OCI-LY7 (cell line): ENCODE measurements at regions not wholly inside any gene's neighbourhood (a gene's known extent, or its start where the extent isn't known, plus 50 kb on each side); places are given as distances from the start of the nearest gene placed in this dataset.

Experiments
- BruUV-seq: library from RNA; stranded (reverse); fragments of 400-500 nt; replicated peaks from 2 replicates; lab custom pipeline; 2021; lab: Mats Ljungman, UMichigan
- CTCF ChIA-PET: fragments of 300-600 bp; sonication (Branson Sonifier 250); formaldehyde crosslinking; loops from one replicate; lab custom pipeline; 2022; ENCODE audit warnings: antibody characterized with exemption; ENCODE audit not compliant: unreplicated experiment; lab: Charles Lee
- POLR2A ChIA-PET: fragments of 300-600 bp; sonication (Branson Sonifier 250); formaldehyde crosslinking; loops from one replicate; lab custom pipeline; 2022; ENCODE audit warnings: antibody characterized with exemption; lab: Charles Lee
- DNase-seq: peaks from one replicate; pipeline ENCODE4 v3.0.0-alpha.2; 2015; ENCODE audit warnings: low spot score
- H2AFZ ChIP-seq: fragments of 200-600 bp; sonication (generic), shearing (Covaris generic); 2 replicates; pipeline ENCODE4 v1.6.1; 2014; ENCODE audit warnings: mild to moderate bottlenecking, antibody characterized with exemption, low read length, moderate library complexity
- H3K27ac ChIP-seq: fragments of 200-600 bp; sonication (generic); 2 replicates; pipeline ENCODE4 v1.5.1; 2014; ENCODE audit warnings: mixed run types, low read depth, mild to moderate bottlenecking, moderate library complexity, low read length, inconsistent platforms; ENCODE audit not compliant: poor library complexity, severe bottlenecking
- H3K36me3 ChIP-seq: fragments of 200-600 bp; sonication (generic); 2 replicates; pipeline ENCODE4 v1.6.1; 2014; ENCODE audit warnings: mild to moderate bottlenecking, antibody characterized with exemption, low read length, moderate library complexity, mixed read lengths; ENCODE audit not compliant: insufficient read depth
- H3K4me1 ChIP-seq: fragments of 200-600 bp; sonication (generic); 2 replicates; pipeline ENCODE4 v1.5.1; 2014; ENCODE audit warnings: mild to moderate bottlenecking, low read length; ENCODE audit not compliant: insufficient read depth, poor library complexity, severe bottlenecking
- H3K4me2 ChIP-seq: fragments of 200-600 bp; sonication (generic); 2 replicates; pipeline ENCODE4 v1.6.1; 2014; ENCODE audit warnings: mild to moderate bottlenecking, low read length
- H3K4me3 ChIP-seq: fragments of 200-600 bp; sonication (generic); 2 replicates; pipeline ENCODE4 v1.5.1; 2014; ENCODE audit warnings: mild to moderate bottlenecking, low read depth, low read length; ENCODE audit not compliant: poor library complexity, severe bottlenecking
- H3K79me2 ChIP-seq: fragments of 200-600 bp; sonication (generic); 2 replicates; pipeline ENCODE4 v1.6.1; 2016; ENCODE audit warnings: low read depth, mild to moderate bottlenecking, low read length, moderate library complexity, mixed read lengths; ENCODE audit not compliant: insufficient read depth
- H3K9me2 ChIP-seq: fragments of 200-600 bp; sonication (generic); 2 replicates; pipeline ENCODE4 v1.6.1; 2016; ENCODE audit warnings: mild to moderate bottlenecking, low read length, mixed read lengths; ENCODE audit not compliant: insufficient read depth
- H3K9me3 ChIP-seq: fragments of 200-600 bp; sonication (generic); 2 replicates; pipeline ENCODE4 v1.6.1; 2014; ENCODE audit warnings: mild to moderate bottlenecking, mixed run types, low read length, mixed read lengths
- H4K20me1 ChIP-seq: fragments of 200-600 bp; sonication (generic); 2 replicates; pipeline ENCODE4 v1.6.1; 2014; ENCODE audit warnings: mild to moderate bottlenecking, antibody characterized with exemption, low read length, moderate library complexity, mixed read lengths; ENCODE audit not compliant: insufficient read depth
- CTCF ChIP-seq: fragments of 200-600 bp; sonication (generic); conservative IDR thresholded peaks from 2 replicates; pipeline ENCODE4 v1.5.1; 2014; ENCODE audit warnings: mild to moderate bottlenecking, antibody characterized with exemption, low read length, moderate library complexity, mixed read lengths
- EZH2phosphoT487 ChIP-seq: fragments of 200-600 bp; sonication (generic); IDR thresholded peaks from 2 replicates; pipeline ENCODE4 v1.6.1; 2018; ENCODE audit warnings: low read depth, borderline replicate concordance, mild to moderate bottlenecking, mixed run types, antibody characterized with exemption, low read length, moderate library complexity, mixed read lengths
- intact Hi-C: fragments of 100-400 bp; cut with micrococcal nuclease; formaldehyde crosslinking; loops from one replicate; pipeline ENCODE4 v1.10.0; 2022; ENCODE audit not compliant: unreplicated experiment

- Histone ChIP-seq H3K4me2 (no peak overlapping the region), H3K4me3 (no peak overlapping the region), H3K4me1 (no peaks in the 10 kb centered on the region), H3K9me2 (no peaks in the 10 kb centered on the region), H3K36me3 (no peaks in the 10 kb centered on the region), H4K20me1 (no peaks in the 10 kb centered on the region), H3K79me2 (no peaks in the 10 kb centered on the region), H3K27ac (no peak overlapping the region), H2AFZ (no peak overlapping the region), H3K9me3 (no peaks in the 10 kb centered on the region)
- no TSS peak for BruUV-seq
- intact Hi-C loops: no loop called here
- no peak for TF ChIP-seq EZH2phosphoT487
- TF ChIP-seq CTCF: no peak
- no peak for DNase-seq
- POLR2A ChIA-PET: no interaction called here
- CTCF ChIA-PET: no interaction called here
Observed at GRCh38 chr2:65885266-65885665, 452.9 kb upstream of the SPRED2 start.

- Histone ChIP-seq H3K9me3 (no peaks in the 10 kb centered on the region), H3K4me2 (no peak overlapping the region), H3K36me3 (no peaks in the 10 kb centered on the region), H3K27ac (no peak overlapping the region), H3K4me1 (no peaks in the 10 kb centered on the region), H2AFZ (no peak overlapping the region), H3K79me2 (no peaks in the 10 kb centered on the region), H3K4me3 (no peak overlapping the region), H4K20me1 (no peaks in the 10 kb centered on the region), H3K9me2 (no peaks in the 10 kb centered on the region)
- intact Hi-C loops: no loop called here
- no TSS peak for BruUV-seq
- DNase-seq: no peak
- ChIA-PET POLR2A (no interaction called here), CTCF (no interaction called here)
- TF ChIP-seq EZH2phosphoT487 (no peak), CTCF (no peak)
Observed at GRCh38 chr2:65881592-65881991, 449.2 kb upstream of the SPRED2 start.

DNA sequence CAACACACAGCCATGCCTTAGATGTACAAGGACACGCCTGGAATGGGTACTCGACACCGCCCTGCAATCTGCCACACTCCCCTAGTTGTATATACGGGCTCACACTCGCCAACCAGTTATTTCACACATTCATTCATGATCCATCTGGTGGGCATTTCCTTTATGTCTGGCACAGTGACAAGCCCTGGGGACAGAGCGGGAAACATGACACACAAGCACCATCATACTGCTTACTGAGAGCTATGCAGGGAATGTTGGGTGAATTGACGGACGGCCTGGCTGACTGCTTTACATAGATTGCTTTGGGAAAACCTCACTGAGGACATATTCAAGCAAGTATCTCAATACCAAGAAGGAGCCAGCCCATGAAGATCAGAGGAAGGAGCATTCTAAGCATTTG, 448.0 kb upstream of the SPRED2 start:
- Histone ChIP-seq H3K9me2 (no peaks in the 10 kb centered on the region), H3K79me2 (no peaks in the 10 kb centered on the region), H3K9me3 (no peaks in the 10 kb centered on the region), H3K36me3 (no peaks in the 10 kb centered on the region), H3K4me1 (no peaks in the 10 kb centered on the region), H4K20me1 (no peaks in the 10 kb centered on the region), H2AFZ (no peak overlapping the region), H3K27ac (no peak overlapping the region), H3K4me2 (no peak overlapping the region), H3K4me3 (no peak overlapping the region)
- TF ChIP-seq EZH2phosphoT487: no peak
- no peak for TF ChIP-seq CTCF
- CTCF ChIA-PET: no interaction called here
- POLR2A ChIA-PET: no interaction called here
- intact Hi-C loops: no loop called here
- BruUV-seq: no TSS peak
- no peak for DNase-seq
